ENCODE measurements at regions not wholly inside any gene's neighbourhood (a gene's known extent, or its start where the extent isn't known, plus 50 kb on each side); places are given as distances from the start of the nearest gene placed in this dataset.

- Histone ChIP-seq H4K20me1 (ENCODE audit: low read length) (no peaks in the 10 kb centered on the region), H3K4me3 (ENCODE audit: low read length) (no peak overlapping the region), H3K9me2 (replicated peaks; ENCODE audit: low read length) (no peaks in the 10 kb centered on the region), H3K4me1 (ENCODE audit: insufficient read depth, low read length) (no peaks in the 10 kb centered on the region), H3K36me3 (ENCODE audit: low read depth, low read length) (no peaks in the 10 kb centered on the region), H3K9ac (ENCODE audit: low read length) (no peak overlapping the region), H3K4me2 (ENCODE audit: low read length) (no peak overlapping the region), H3K27me3 (ENCODE audit: low read length) (peaks cover 98% of the 10 kb centered on the region), H3K79me2 (ENCODE audit: low read length) (no peaks in the 10 kb centered on the region), H3K9me3 (ENCODE audit: low read length) (no peaks in the 10 kb centered on the region), H3K27ac (ENCODE audit: low read length) (no peak overlapping the region), H2AFZ (ENCODE audit: low read length) (no peak overlapping the region), H3F3A (ENCODE audit: low read length, unreplicated experiment) (no peaks in the 10 kb centered on the region)
- intact Hi-C loops (cut with micrococcal nuclease) = no loop called here
- no TSS peak for BruUV-seq (replicated peaks)
- ATAC-seq = no peak
- ChIA-PET CTCF (no interaction called here), POLR2A (ENCODE audit: unreplicated experiment) (no interaction called here)
- no peak for DNase-seq
- TF ChIP-seq CTCF (conservative IDR thresholded peaks at IDR 0.05; ENCODE audit: low read depth, low read length) (no peak), EZH2phosphoT487 (IDR thresholded peaks at IDR 0.05; ENCODE audit: borderline replicate concordance, low read length) (no peak), EZH2 (IDR thresholded peaks at IDR 0.05; ENCODE audit: low read length, unreplicated experiment) (no peak)
Measured at GRCh38 chr17:79543531-79543930, 67.3 kb downstream of the RBFOX3 start.

- POLR2A ChIA-PET (ENCODE audit: unreplicated experiment) = no interaction called here
- no peaks in the 10 kb centered on the region for H3K9me2 ChIP-seq (replicated peaks; ENCODE audit: low read length)
- no TSS peak for BruUV-seq (replicated peaks)
Measured at GRCh38 chr17:79542718-79543117, 68.1 kb downstream of the RBFOX3 start.

More at GRCh38 chr17:79542718-79543117, 68.1 kb downstream of the RBFOX3 start:
- intact Hi-C loops (cut with micrococcal nuclease) = no loop called here
- H3K36me3 ChIP-seq (ENCODE audit: low read depth, low read length) = no peaks in the 10 kb centered on the region
- H3K27ac ChIP-seq (ENCODE audit: low read length) = no peak overlapping the region
- no peak overlapping the region for H3K9ac ChIP-seq (ENCODE audit: low read length)
- CTCF ChIA-PET = no interaction called here
- no peak overlapping the region for H2AFZ ChIP-seq (ENCODE audit: low read length)
- no peak overlapping the region for H3K4me2 ChIP-seq (ENCODE audit: low read length)
- H3K4me1 ChIP-seq (ENCODE audit: insufficient read depth, low read length) = no peaks in the 10 kb centered on the region
- H3K9me3 ChIP-seq (ENCODE audit: low read length) = no peaks in the 10 kb centered on the region
- TF ChIP-seq EZH2 (IDR thresholded peaks at IDR 0.05; ENCODE audit: low read length, unreplicated experiment) (no peak), EZH2phosphoT487 (IDR thresholded peaks at IDR 0.05; ENCODE audit: borderline replicate concordance, low read length) (no peak), CTCF (conservative IDR thresholded peaks at IDR 0.05; ENCODE audit: low read depth, low read length) (no peak)
- H4K20me1 ChIP-seq (ENCODE audit: low read length) = no peaks in the 10 kb centered on the region
- H3K27me3 ChIP-seq (ENCODE audit: low read length) = peaks cover 98% of the 10 kb centered on the region
- no peak for DNase-seq
- no peaks in the 10 kb centered on the region for H3K79me2 ChIP-seq (ENCODE audit: low read length)
- no peak for ATAC-seq
- H3K4me3 ChIP-seq (ENCODE audit: low read length) = no peak overlapping the region
- no peaks in the 10 kb centered on the region for H3F3A ChIP-seq (ENCODE audit: low read length, unreplicated experiment)
